ENCODE measurements at regions not wholly inside any gene's neighbourhood (a gene's known extent, or its start where the extent isn't known, plus 50 kb on each side); places are given as distances from the start of the nearest gene placed in this dataset.
A peak's percentile ranks its signal among the peaks of the same experiment; 100 is the strongest.

GRCh38 chr3:24725514-24726255, 231.0 kb upstream of the THRB start:
- TF ChIP-seq CTCF (conservative IDR thresholded peaks at IDR 0.05; ENCODE audit: low read depth): no peak
- POLR2A ChIA-PET (ENCODE audit: low non-redundant PET): no interaction called here
- no peak overlapping the region for H3K27ac ChIP-seq
- CTCF ChIA-PET: no interaction called here
- DNase-seq (ENCODE audit: low spot score): peak; percentile 44

GRCh38 chr3:24726423-24726822, 231.8 kb upstream of the THRB start:
- TF ChIP-seq CTCF (conservative IDR thresholded peaks at IDR 0.05; ENCODE audit: low read depth): no peak
- no peak for DNase-seq (ENCODE audit: low spot score)
- no peak overlapping the region for H3K27ac ChIP-seq
- ChIA-PET CTCF (no interaction called here), POLR2A (ENCODE audit: low non-redundant PET) (no interaction called here)

- CTCF ChIA-PET: no interaction called here
Observed at GRCh38 chr3:24730173-24730572, 235.5 kb upstream of the THRB start.

GRCh38 chr3:24734019-24734418, 239.4 kb upstream of the THRB start:
- no peak for TF ChIP-seq CTCF (conservative IDR thresholded peaks at IDR 0.05; ENCODE audit: low read depth)
- ChIA-PET POLR2A (ENCODE audit: low non-redundant PET) (no interaction called here), CTCF (interaction anchor here (0.8 kb wide), 1 partner anchor 9 kb away, joined by 3 read pairs; no protein-coding TSS in a partner anchor)
- DNase-seq (ENCODE audit: low spot score): no peak
- H3K27ac ChIP-seq: no peak overlapping the region

More at GRCh38 chr3:24730173-24730572, 235.5 kb upstream of the THRB start:
- H3K27ac ChIP-seq: no peak overlapping the region
- no peak for TF ChIP-seq CTCF (conservative IDR thresholded peaks at IDR 0.05; ENCODE audit: low read depth)
- DNase-seq (ENCODE audit: low spot score): no peak
- POLR2A ChIA-PET (ENCODE audit: low non-redundant PET): no interaction called here

- POLR2A ChIA-PET (ENCODE audit: low non-redundant PET): no interaction called here
- no peak for DNase-seq (ENCODE audit: low spot score)
- CTCF ChIA-PET: no interaction called here
- H3K27ac ChIP-seq: no peak overlapping the region
- TF ChIP-seq CTCF (conservative IDR thresholded peaks at IDR 0.05; ENCODE audit: low read depth): no peak
Observed at GRCh38 chr3:24736701-24737100, 242.1 kb upstream of the THRB start.

GRCh38 chr3:24740326-24740725, 245.7 kb upstream of the THRB start:
- POLR2A ChIA-PET (ENCODE audit: low non-redundant PET): no interaction called here
- no peak for TF ChIP-seq CTCF (conservative IDR thresholded peaks at IDR 0.05; ENCODE audit: low read depth)
- DNase-seq (ENCODE audit: low spot score): no peak
- CTCF ChIA-PET: interaction anchor here (0.6 kb wide), 1 partner anchor 754 kb away, joined by 7 read pairs; no protein-coding TSS in a partner anchor
- H3K27ac ChIP-seq: no peak overlapping the region

Data from RWPE1 (cell line).